ENCODE measurements at regions not wholly inside any gene's neighbourhood (a gene's known extent, or its start where the extent isn't known, plus 50 kb on each side); places are given as distances from the start of the nearest gene placed in this dataset.

DNA sequence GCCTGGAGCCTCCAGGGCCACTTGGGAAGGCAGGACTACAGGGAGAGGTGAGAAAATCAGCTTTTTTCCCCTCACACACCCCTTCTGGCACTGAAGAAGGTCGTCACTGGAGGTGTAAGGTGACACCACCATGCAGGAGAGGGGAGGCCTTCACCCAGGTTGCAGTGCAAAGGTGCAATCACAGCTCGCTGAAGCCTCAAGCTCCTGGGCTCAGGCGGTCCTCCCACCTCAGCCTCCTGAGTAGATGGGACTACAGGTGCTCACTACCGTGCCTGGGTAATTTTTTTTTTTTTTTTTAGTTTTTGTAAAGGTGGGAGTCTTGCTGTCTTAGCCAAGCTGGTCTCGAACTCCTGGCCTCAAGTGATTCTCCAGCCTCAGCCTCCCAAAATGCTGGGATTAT, 93.6 kb downstream of the TNFAIP2 start:
- TF ChIP-seq, protein P1, sequence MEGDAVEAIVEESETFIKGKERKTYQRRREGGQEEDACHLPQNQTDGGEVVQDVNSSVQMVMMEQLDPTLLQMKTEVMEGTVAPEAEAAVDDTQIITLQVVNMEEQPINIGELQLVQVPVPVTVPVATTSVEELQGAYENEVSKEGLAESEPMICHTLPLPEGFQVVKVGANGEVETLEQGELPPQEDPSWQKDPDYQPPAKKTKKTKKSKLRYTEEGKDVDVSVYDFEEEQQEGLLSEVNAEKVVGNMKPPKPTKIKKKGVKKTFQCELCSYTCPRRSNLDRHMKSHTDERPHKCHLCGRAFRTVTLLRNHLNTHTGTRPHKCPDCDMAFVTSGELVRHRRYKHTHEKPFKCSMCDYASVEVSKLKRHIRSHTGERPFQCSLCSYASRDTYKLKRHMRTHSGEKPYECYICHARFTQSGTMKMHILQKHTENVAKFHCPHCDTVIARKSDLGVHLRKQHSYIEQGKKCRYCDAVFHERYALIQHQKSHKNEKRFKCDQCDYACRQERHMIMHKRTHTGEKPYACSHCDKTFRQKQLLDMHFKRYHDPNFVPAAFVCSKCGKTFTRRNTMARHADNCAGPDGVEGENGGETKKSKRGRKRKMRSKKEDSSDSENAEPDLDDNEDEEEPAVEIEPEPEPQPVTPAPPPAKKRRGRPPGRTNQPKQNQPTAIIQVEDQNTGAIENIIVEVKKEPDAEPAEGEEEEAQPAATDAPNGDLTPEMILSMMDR (IDR thresholded peaks at IDR 0.05; ENCODE audit: control extremely low read depth in 1 of 3, insufficient read depth in 1 of 3, low read depth in 1 of 3, low read length in 3 of 3) = no peak
- no peak for TF ChIP-seq POLR2AphosphoS5 (IDR thresholded peaks at IDR 0.05; ENCODE audit: low read depth, low read length)
